ENCODE measurements at regions not wholly inside any gene's neighbourhood (a gene's known extent, or its start where the extent isn't known, plus 50 kb on each side); places are given as distances from the start of the nearest gene placed in this dataset.

DNA sequence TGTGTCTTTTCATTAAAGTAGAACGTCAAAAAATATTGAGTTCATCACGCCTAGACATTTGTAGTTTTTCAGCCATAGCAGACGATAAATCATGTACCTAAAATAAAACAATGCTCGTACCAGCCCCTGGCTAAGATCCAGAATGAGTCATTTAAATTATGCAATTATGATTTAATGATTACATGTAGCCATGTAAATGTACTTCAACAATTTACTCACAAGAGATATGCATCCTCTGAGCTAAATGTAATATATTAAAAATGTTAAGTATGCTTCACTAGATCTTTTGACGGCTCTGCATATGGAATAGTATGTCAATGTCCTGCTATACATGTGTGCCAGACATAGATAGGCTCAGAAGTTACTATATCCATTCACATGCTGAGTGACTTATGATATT, 1077.8 kb downstream of the ARAP2 start:
- ChIA-PET POLR2A (ENCODE audit: partially characterized antibody) (no interaction called here), CTCF (ENCODE audit: partially characterized antibody) (interaction anchor here (0.5 kb wide), 1 partner anchor 706 kb away, joined by 4 read pairs; no protein-coding TSS in a partner anchor)
- Histone ChIP-seq H4K20me1 (replicated peaks in 1 of 2; ENCODE audit: control insufficient read depth in 1 of 2, insufficient read depth in 2 of 2, low read length in 2 of 2) (no peaks in the 10 kb centered on the region), H3K4me1 (replicated peaks in 1 of 4; ENCODE audit: control insufficient read depth in 3 of 4, insufficient read depth in 4 of 4, low read length in 3 of 4) (no peaks in the 10 kb centered on the region), H3K79me2 (ENCODE audit: control insufficient read depth in 1 of 2, insufficient read depth in 2 of 2, low read length in 2 of 2) (no peaks in the 10 kb centered on the region), H3K36me3 (ENCODE audit: control insufficient read depth in 2 of 4, insufficient read depth in 4 of 4, low read length in 3 of 4) (no peaks in the 10 kb centered on the region), H2BK15ac (ENCODE audit: low read length) (no peak overlapping the region), H2BK12ac (ENCODE audit: low read depth, low read length) (no peak overlapping the region), H3K79me1 (ENCODE audit: low read depth, low read length) (no peaks in the 10 kb centered on the region), H4K91ac (replicated peaks; ENCODE audit: insufficient read length, low read length) (no peak overlapping the region), H4K8ac (ENCODE audit: extremely low read depth, insufficient read depth, low read length) (no peak overlapping the region), H3K23me2 (ENCODE audit: low read depth, low read length) (no peaks in the 10 kb centered on the region), H3K9ac (replicated peaks in 1 of 4; ENCODE audit: extremely low read depth in 1 of 4, low read depth in 3 of 4, low read length in 3 of 4) (no peak overlapping the region), H3K56ac (replicated peaks; ENCODE audit: insufficient read length, low read depth, low read length) (no peak overlapping the region), H3K4me2 (ENCODE audit: insufficient read depth in 1 of 2, low read depth in 2 of 2, low read length in 2 of 2) (no peak overlapping the region), H2AK5ac (ENCODE audit: low read depth, low read length) (no peak overlapping the region), H2BK5ac (ENCODE audit: low read depth, low read length) (no peak overlapping the region), H3K9me3 (ENCODE audit: insufficient read depth in 2 of 2, low read depth in 1 of 2, low read length in 1 of 2) (no peaks in the 10 kb centered on the region), H3K4ac (replicated peaks; ENCODE audit: insufficient read length, low read depth, low read length) (no peak overlapping the region), H3K27me3 (replicated peaks in 1 of 4; ENCODE audit: control insufficient read depth in 3 of 4, extremely low read depth in 1 of 4, insufficient read depth in 3 of 4, low read length in 3 of 4) (no peaks in the 10 kb centered on the region), H2BK20ac (ENCODE audit: low read length) (no peak overlapping the region), H3K14ac (ENCODE audit: insufficient read length) (no peak overlapping the region), H2AFZ (ENCODE audit: low read length) (no peak overlapping the region), H2BK120ac (replicated peaks; ENCODE audit: low read depth, low read length) (no peak overlapping the region), H3K4me3 (ENCODE audit: extremely low read depth in 1 of 4, insufficient read depth in 2 of 4, low read depth in 3 of 4, low read length in 4 of 4) (no peak overlapping the region), H3K18ac (ENCODE audit: extremely low read depth, low read length) (no peak overlapping the region), H4K5ac (ENCODE audit: insufficient read length, low read depth, low read length) (no peak overlapping the region), H3K27ac (ENCODE audit: low read depth, low read length) (no peak overlapping the region), H3K23ac (ENCODE audit: insufficient read length) (no peak overlapping the region)
- WGBS, 2 experiments (ENCODE audit: extremely low coverage in 1 of 2, insufficient coverage in 1 of 2, insufficient read length in 1 of 2, insufficient replicate concordance in 2 of 2, low coverage in 1 of 2, low lambda C conversion rate in 2 of 2, missing lambda C conversion rate in 1 of 2) = 96% methylated on average over 5 of the region's 5 CpGs; no CpG with 5 or more reads in 1 of the 2 experiments
- DNase-seq (ENCODE audit: low read depth in 1 of 2, low spot score in 2 of 2) (no peak), FAIRE-seq (no peak)
- no peak for TF ChIP-seq CREB1 (IDR thresholded peaks at IDR 0.05)
- no peak for TF ChIP-seq KDM1A (IDR thresholded peaks at IDR 0.05; ENCODE audit: borderline replicate concordance, low read length)
- TF ChIP-seq RXRA (IDR thresholded peaks at IDR 0.05; ENCODE audit: insufficient read depth, low read depth, low read length) = no peak
- TF ChIP-seq POLR2AphosphoS5 (IDR thresholded peaks at IDR 0.05; ENCODE audit: low read depth, low read length) = no peak
- no peak for TF ChIP-seq CBX8 (IDR thresholded peaks at IDR 0.05; ENCODE audit: borderline replicate concordance, low read depth, low read length)
